Nucleus accumbens (tissue), 56 donors: ENCODE measurements at regions not wholly inside any gene's neighbourhood (a gene's known extent, or its start where the extent isn't known, plus 50 kb on each side); places are given as distances from the start of the nearest gene placed in this dataset.

Experiments used
- DNase-seq, 56 donors: peaks; one replicate each; lab custom pipeline; 2025; lab: John Stamatoyannopoulos, UW

GRCh38 chr4:35912174-35912573 lies 332.1 kb downstream of the ARAP2 start:
- DNase-seq, result no peak

GRCh38 chr4:35918491-35918977 lies 325.8 kb downstream of the ARAP2 start:
- no peak for DNase-seq

- DNase-seq, result no peak
Observed at GRCh38 chr4:35925806-35926205, 318.5 kb downstream of the ARAP2 start.

- DNase-seq, result no peak
Observed at GRCh38 chr4:35926788-35927187, 317.5 kb downstream of the ARAP2 start.

- peak in 1 of 56 donors; percentile 0 for DNase-seq
Observed at GRCh38 chr4:35933901-35934300, 310.4 kb downstream of the ARAP2 start.

- no peak for DNase-seq
Observed at GRCh38 chr4:35934320-35934981, 309.9 kb downstream of the ARAP2 start.

- no peak for DNase-seq
Observed at GRCh38 chr4:35938936-35939335, 305.4 kb downstream of the ARAP2 start.

- no peak for DNase-seq
Observed at GRCh38 chr4:35939751-35940150, 304.6 kb downstream of the ARAP2 start.

GRCh38 chr4:35942092-35942491 lies 302.2 kb downstream of the ARAP2 start:
- DNase-seq, result no peak

- DNase-seq, result no peak
Observed at GRCh38 chr4:35943606-35944005, 300.7 kb downstream of the ARAP2 start.

GRCh38 chr4:35948171-35948570 lies 296.1 kb downstream of the ARAP2 start:
- DNase-seq, result no peak

GRCh38 chr4:35950442-35950841 lies 293.9 kb downstream of the ARAP2 start:
- no peak for DNase-seq

GRCh38 chr4:35952751-35953150 lies 291.6 kb downstream of the ARAP2 start:
- DNase-seq, result no peak

GRCh38 chr4:35963383-35963782 lies 280.9 kb downstream of the ARAP2 start:
- no peak for DNase-seq

- peak in 6 of 56 donors; percentile 1 to 23 (median 2) for DNase-seq
Observed at GRCh38 chr4:35963974-35964515, 280.3 kb downstream of the ARAP2 start.

- no peak for DNase-seq
Observed at GRCh38 chr4:35965300-35965699, 279.0 kb downstream of the ARAP2 start.

- no peak for DNase-seq
Observed at GRCh38 chr4:35966566-35966965, 277.7 kb downstream of the ARAP2 start.

GRCh38 chr4:35970366-35970960 lies 273.9 kb downstream of the ARAP2 start:
- no peak for DNase-seq

GRCh38 chr4:35972814-35973213 lies 271.5 kb downstream of the ARAP2 start:
- DNase-seq, result no peak

- DNase-seq, result no peak
Observed at GRCh38 chr4:35975617-35976355, 268.5 kb downstream of the ARAP2 start.

- no peak for DNase-seq
Observed at GRCh38 chr4:35978551-35978950, 265.8 kb downstream of the ARAP2 start.
